ENCODE measurements at regions not wholly inside any gene's neighbourhood (a gene's known extent, or its start where the extent isn't known, plus 50 kb on each side); places are given as distances from the start of the nearest gene placed in this dataset.
A peak's percentile ranks its signal among the peaks of the same experiment; 100 is the strongest.

DNA sequence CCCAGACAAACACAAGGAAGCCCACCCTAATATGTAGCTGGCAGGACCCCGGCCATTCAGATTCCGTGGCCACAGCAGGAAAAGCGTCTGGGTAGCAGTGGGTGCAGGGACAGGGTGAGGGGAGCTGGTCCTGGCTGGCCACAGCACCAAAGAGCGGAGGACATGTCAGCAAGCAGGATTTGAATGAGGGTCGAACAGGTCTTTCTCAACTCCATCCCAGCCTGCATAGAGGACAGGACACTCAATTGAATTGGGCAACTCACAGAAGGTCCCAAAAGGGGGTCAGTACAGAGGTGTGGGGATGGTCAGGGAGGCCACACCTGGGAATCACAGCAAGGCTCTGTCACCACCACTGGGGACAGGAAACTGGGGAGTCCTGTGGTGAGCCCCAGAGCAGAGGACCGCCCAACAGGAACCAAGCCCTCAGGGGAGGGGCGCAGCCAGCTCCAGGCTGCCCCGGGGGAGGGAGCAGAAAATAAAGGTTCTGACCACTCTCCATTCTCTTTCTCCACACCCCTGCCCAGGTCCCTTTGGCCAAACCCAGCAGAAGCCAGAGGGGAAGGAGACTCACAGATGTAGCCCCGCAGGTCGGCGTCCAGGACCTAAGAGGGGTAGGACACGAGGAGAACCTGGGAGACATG is 108.7 kb upstream of the PPP2R2D start:
- intact Hi-C loops (cut with DNase I) = no loop called here
- DNase-seq = peak in 1 of 10 donors; percentile 45

DNA sequence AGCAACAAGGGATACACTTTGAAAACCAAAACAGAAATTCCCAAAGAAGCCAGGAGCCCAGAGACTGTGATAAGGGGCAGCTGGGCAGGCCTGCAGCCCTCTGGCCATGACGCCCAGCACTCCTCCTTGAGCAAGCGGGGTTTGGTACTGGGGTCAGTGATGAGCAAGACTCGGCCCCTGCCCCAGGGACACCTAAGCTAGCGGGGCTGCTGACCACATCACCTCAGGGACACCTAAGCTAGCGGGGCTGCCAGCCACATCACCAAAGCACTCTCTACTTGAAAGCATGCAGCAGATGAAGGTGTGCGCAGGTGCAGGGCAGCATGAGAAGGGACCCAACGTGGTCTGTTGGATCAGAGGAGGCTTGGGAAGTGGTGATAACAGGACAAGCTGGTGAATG is 108.0 kb upstream of the PPP2R2D start:
- intact Hi-C loops (cut with DNase I) = no loop called here

GRCh38 chr10:131795761-131796160 is 105.0 kb upstream of the PPP2R2D start:
- intact Hi-C loops (cut with DNase I) = no loop called here
- DNase-seq = peak in 1 of 10 donors; percentile 5

More for the DNA sequence above, 108.0 kb upstream of the PPP2R2D start:
- DNase-seq = peak in 1 of 10 donors; percentile 8

DNA sequence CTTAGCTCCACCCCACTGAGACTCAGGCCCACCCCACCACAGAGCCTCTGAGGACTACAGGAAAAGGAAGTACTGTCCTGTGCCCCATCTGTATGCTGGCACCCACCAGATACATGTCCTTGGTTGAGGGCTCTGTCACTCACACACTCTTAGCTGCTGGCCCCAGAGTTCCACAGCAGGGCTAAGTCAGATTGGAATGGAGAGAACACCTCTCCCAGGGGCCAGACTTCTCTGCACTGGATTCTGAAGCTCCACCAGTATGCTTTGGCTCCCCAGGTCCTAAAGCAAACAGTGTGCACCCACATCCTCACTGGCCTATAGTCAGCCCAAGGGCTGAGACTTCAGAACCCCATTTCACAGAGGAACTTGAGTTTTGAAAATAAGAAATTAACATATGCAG is 103.2 kb upstream of the PPP2R2D start:
- DNase-seq = peak in 1 of 10 donors; percentile 7
- intact Hi-C loops (cut with DNase I) = no loop called here

DNA sequence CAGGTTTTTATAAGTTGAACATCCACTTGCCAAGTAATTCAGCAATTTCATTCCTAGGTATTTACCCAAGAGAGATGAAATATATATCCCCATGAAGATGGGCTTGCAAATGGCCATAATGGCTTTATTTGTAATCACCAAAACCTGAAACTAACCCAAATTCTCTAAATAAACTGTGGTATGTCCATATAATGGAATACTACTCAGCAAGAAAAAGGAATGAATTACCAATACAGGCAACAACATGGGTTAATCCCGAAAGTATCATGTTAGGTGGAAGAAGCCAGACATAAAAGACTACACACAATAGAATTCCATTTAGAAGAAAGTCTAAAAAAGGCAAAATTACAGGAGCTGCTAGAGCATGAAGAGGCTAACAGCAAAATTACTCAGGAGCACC is 101.4 kb upstream of the PPP2R2D start:
- intact Hi-C loops (cut with DNase I) = no loop called here
- DNase-seq = no peak

DNA sequence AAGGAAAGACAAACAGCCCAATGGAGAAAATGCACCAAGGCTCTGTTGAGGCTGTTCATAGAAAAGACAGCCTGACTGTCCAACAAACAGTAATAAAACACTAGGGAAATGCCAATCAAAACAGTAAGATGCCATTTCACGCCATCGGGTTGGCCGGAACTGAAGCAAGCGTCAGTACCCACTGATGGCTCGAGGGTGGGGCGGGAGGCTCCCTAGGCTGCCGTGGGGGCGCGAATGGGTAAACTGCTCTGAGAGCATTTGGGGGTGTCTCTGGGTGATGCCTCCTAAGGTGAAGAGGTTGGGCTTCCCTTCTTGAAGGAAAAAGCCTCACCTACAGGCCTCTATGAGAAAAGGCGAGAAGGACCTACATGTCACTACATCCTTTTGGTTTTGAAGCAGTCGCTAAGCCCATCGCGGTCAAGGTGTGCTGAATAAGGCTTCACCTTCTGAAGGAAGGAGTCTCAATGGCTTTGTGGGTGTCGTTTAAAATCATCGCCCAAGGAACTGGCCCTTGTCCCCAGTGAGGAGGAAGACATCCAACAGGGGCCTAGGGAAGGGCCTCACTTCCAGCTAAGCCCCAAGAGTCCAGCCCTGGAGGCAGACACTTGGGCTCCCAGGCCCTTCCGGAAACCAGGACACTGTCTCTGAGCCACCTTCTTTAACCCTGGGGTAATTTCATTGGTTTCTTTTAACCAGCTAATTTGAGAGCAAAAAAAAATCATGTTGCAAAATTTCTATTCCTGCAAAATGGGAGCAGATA is 98.5 kb upstream of the PPP2R2D start:
- peak in 1 of 10 donors; percentile 50 for DNase-seq
- intact Hi-C loops (cut with DNase I) = no loop called here

DNA sequence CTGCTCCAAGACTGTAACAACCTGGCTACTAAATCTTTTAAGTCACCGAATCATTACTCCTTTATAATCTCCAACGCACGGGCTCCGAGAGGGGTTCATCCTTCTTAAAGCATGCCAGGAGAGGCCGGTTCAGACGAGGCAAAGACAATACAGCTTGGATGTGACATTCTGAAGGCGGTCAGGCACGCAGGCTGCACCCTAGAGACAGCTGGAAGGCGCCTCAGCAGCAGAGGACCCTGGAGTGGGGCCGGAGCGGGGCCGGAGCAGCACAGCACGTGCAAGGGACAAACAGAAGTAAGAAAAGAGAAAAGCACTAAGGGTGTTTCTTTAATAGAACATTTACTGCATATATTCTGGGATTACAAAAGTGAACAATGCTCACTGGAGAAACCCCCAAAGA is 97.8 kb upstream of the PPP2R2D start:
- peak in 1 of 10 donors; percentile 66 for DNase-seq
- intact Hi-C loops (cut with DNase I) = no loop called here

GRCh38 chr10:131803860-131804425 is 96.9 kb upstream of the PPP2R2D start:
- DNase-seq = peak in 1 of 10 donors; percentile 22
- intact Hi-C loops (cut with DNase I) = no loop called here

DNA sequence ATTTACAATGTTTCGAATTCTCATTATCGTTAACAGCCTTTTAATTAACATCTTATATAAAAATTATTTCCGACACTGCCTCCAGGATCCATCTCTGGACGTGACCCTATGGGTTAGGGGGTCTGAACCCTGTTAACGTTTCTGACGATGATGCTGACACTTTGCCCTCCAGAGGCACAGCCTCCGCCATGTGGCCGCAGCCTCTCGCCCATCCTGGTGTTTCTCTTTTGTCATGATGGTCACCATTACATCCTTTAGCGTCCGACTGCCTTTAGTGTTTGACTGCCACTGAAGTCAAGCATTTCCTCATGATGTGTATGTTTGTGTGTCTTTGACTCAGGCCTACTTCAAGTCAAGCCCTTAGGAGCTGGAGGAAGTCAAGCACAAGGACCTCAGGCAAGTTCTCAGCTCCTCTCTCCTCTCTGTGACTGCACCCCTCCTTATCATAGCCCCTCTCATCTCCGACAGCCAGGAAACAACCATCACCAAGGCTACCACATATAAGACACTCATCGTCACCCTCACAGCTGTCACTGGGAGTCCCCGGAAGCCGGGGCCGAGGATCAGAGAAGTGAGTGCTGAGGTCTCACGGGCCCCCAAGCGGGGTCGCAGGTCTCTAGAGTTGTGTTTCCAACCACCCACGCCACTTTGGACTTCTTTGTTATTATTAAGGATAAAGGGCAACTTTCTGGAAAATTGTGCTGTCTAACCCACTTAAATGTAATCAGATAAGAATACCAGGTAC is 96.1 kb upstream of the PPP2R2D start:
- intact Hi-C loops (cut with DNase I) = no loop called here
- DNase-seq = peak in 1 of 10 donors; percentile 47

DNA sequence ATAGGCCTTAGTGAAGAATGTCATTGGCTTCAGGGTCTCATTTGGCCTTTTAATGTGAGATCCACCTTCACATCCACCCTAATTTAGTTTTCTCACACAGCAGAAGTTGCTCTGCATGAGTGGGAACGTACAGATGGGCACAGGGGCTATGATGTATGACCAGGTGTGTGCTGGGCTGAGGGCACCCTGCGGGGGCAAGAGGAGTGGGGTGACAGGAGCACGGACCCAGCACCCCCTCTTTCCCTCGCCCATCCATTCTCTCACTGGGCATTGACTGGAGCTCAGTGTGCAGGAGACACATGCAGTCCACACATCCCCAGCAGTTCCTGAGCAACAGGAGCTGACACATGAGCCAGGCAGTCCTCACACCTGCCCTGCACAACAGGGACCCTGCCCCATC is 95.1 kb upstream of the PPP2R2D start:
- intact Hi-C loops (cut with DNase I) = no loop called here
- peak in 1 of 10 donors; percentile 43 for DNase-seq

GRCh38 chr10:131806146-131806545 is 94.7 kb upstream of the PPP2R2D start:
- DNase-seq = peak in 1 of 10 donors; percentile 50
- intact Hi-C loops (cut with DNase I) = no loop called here

DNA sequence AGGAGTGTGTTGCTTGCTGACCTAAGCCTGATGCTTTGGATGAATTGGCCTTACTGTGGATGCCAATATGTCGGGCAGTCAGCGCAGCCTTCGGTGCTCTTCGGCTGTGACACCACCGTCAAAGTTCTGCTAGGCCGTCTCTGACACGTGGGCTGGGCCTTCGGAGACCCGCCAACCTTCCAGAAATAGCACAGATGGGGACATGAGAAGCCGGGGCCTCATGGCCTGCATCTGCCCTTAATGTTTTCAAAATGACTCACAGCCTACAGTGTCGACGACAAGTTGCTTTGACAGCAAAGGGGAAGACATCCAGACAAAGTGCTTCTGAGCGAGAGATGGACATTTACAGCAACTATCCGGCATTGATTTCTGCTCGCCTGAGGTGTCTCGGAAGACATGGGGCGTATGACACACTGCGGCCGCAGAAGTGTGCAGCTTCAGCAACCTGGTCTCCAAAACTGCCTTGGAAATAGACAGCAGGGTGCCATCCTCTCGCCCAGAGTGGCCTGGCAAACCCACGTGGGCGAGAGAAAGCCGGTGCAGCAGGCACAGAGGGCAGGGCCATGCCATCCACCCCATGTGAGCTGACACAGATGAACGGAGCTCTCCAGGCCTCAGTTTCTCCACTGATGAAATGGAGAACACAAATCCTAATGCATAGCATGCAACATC is 94.0 kb upstream of the PPP2R2D start:
- peak in 1 of 10 donors; percentile 47 for DNase-seq
- intact Hi-C loops (cut with DNase I) = no loop called here

GRCh38 chr10:131808370-131808930 is 92.4 kb upstream of the PPP2R2D start:
- DNase-seq = peak in 1 of 10 donors; percentile 37
- intact Hi-C loops (cut with DNase I) = no loop called here

GRCh38 chr10:131810036-131810804 is 90.6 kb upstream of the PPP2R2D start:
- intact Hi-C loops (cut with DNase I) = no loop called here
- DNase-seq = peak in 3 of 10 donors; percentile 4 to 70 (median 66)

DNA sequence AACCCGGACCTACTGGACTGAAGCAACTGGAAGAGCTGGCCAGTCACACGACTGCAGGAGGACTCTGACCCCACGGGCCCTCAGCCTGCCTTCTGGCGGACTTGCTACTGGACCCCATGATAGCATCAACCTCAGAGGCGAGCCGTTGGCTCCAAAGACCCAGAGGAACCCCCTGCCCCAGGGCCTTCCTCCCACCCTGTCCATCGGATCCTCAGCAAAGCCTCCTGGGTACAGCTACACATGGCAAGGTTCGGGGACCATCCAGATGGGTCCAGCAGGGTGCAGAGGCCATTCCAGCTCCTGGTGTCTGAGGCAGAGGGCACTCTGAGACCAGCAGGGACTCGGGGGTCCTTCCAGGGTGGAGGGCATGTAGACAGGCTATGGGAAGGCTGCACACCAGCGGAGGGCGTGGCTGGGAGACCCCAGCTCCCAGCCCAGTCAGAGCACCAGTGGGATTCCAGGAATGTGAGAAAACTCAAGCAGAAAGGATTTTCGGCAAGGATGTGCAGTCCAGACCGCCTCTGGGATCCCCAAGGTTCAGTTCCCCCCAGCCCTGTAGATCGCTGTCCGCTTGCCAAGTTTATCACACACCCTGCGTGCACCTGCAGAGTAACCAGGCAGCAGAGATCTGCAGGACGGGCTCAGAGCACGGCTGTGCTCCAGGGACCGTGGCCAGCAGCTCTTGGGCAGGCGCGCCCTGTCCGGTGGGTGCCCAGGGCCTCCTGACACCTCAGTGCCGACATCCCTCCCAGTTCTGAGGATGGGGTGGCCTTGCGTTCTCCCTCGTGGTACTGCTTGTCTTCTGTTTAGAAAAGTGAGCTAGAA is 89.8 kb upstream of the PPP2R2D start:
- peak in 2 of 10 donors; percentile 69 to 72 for DNase-seq
- intact Hi-C loops (cut with DNase I) = no loop called here

DNA sequence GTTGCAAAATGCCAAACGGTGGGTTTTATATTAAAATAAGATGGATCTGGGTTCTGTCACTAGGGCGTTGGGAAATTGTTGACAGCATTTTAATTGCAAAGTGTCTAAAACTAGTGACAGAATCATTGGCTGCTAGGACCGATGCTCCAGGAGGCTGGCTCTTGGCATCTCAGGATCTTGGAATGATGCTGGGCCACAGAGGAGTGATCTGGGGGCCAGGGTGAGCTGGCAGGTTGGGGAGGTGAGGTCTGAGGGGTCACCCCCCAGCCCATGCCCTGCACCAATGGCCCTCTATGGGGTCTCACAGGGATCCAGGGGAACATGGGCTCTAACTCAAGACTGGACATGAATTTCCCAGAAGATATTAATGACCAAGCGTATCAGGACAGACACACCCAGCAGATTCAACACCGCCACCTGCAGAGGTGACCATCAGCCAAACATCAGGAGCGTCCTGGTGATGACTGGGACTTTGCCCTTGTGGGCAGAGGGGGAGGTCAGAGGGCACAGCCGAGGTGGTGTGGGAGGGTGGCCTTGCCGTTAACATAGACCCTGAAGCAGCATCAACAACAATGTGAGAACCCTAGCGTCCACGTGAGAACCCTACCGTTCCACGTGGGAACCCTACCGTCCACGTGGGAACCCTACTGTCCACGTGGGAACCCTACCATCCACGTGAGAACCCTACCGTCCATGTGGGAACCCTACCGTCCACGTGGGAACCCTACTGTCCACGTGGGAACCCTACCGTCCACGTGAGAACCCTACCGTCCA is 89.0 kb upstream of the PPP2R2D start:
- peak in 2 of 10 donors; percentile 29 to 56 for DNase-seq
- intact Hi-C loops (cut with DNase I) = no loop called here

- peak in 2 of 10 donors; percentile 69 to 79 for DNase-seq
- intact Hi-C loops (cut with DNase I) = no loop called here
Measured at GRCh38 chr10:131812736-131813604, 87.8 kb upstream of the PPP2R2D start.

All from posterior cingulate gyrus (tissue), 11 donors.